ENCODE measurements at regions not wholly inside any gene's neighbourhood (a gene's known extent, or its start where the extent isn't known, plus 50 kb on each side); places are given as distances from the start of the nearest gene placed in this dataset.
"Not testable (repeated sequence)": the region's sequence is repeated elsewhere in the genome, so short reads cannot be mapped to it uniquely, and the experiment has no call there.

DNA sequence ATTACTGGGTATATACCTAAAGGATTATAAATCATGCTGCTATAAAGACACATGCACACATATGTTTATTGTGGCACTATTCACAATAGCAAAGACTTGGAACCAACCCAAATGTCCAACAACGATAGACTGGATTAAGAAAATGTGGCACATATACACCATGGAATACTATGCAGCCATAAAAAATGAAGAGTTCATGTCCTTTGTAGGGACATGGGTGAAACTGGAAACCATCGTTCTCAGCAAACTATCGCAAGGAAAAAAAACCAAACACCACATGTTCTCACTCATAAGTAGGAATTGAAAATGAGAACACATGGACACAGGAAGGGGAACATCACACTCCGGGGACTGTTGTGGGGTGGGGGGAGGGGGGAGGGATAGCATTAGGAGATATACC, 125.3 kb upstream of the PJA2 start:
- DNase-seq; intact Hi-C loops (cut with micrococcal nuclease); H3K4me1 Mint-ChIP-seq; H3K36me3 Mint-ChIP-seq (ENCODE audit: low read depth); H3K27ac Mint-ChIP-seq; H3K4me3 Mint-ChIP-seq; H3K27me3 Mint-ChIP-seq; H3K9me3 Mint-ChIP-seq: not testable (repeated sequence)

- no peak overlapping the region for H3K27ac Mint-ChIP-seq
- H3K4me3 Mint-ChIP-seq: no peak overlapping the region
- intact Hi-C loops (cut with micrococcal nuclease): no loop called here
- no peaks in the 10 kb centered on the region for H3K27me3 Mint-ChIP-seq
- no peak for DNase-seq
- H3K9me3 Mint-ChIP-seq: peaks cover 6% of the 10 kb centered on the region
- H3K4me1 Mint-ChIP-seq: no peaks in the 10 kb centered on the region
- H3K36me3 Mint-ChIP-seq (ENCODE audit: low read depth): no peaks in the 10 kb centered on the region
Measured at GRCh38 chr5:109533751-109534272, 124.0 kb upstream of the PJA2 start.

GRCh38 chr5:109532773-109533364, 123.1 kb upstream of the PJA2 start:
- no peak for DNase-seq
- Mint-ChIP-seq H3K4me1 (no peaks in the 10 kb centered on the region), H3K9me3 (peaks cover 6% of the 10 kb centered on the region), H3K27me3 (no peaks in the 10 kb centered on the region), H3K27ac (no peak overlapping the region), H3K4me3 (no peak overlapping the region), H3K36me3 (ENCODE audit: low read depth) (no peaks in the 10 kb centered on the region)
- intact Hi-C loops (cut with micrococcal nuclease): no loop called here

DNA sequence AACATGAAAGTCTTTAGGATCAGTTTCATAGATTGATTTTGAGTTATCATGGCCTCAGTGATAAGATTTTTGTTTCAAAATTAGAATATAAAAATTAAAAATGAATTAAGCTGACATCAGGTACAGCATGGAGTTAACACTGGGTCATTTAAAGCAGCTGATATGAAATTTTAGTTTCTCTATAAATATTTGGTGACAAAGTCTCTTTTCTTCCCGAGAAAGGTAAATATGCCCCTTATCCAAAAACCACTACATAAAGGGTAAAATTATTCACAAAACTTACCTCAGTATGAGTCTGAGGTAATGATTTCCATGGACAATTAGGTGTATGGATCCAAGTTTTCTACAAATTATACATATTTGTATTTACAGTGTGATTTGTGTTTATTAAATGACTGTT, 121.5 kb upstream of the PJA2 start:
- Mint-ChIP-seq H3K27ac (no peak overlapping the region), H3K36me3 (ENCODE audit: low read depth) (no peaks in the 10 kb centered on the region), H3K27me3 (no peaks in the 10 kb centered on the region), H3K9me3 (peaks cover 6% of the 10 kb centered on the region), H3K4me3 (no peak overlapping the region), H3K4me1 (no peaks in the 10 kb centered on the region)
- no peak for DNase-seq
- intact Hi-C loops (cut with micrococcal nuclease): no loop called here

- no peaks in the 10 kb centered on the region for H3K4me1 Mint-ChIP-seq
- intact Hi-C loops (cut with micrococcal nuclease): no loop called here
- peaks cover 3% of the 10 kb centered on the region for H3K9me3 Mint-ChIP-seq
Measured at GRCh38 chr5:109529987-109530386, 120.2 kb upstream of the PJA2 start.

DNA sequence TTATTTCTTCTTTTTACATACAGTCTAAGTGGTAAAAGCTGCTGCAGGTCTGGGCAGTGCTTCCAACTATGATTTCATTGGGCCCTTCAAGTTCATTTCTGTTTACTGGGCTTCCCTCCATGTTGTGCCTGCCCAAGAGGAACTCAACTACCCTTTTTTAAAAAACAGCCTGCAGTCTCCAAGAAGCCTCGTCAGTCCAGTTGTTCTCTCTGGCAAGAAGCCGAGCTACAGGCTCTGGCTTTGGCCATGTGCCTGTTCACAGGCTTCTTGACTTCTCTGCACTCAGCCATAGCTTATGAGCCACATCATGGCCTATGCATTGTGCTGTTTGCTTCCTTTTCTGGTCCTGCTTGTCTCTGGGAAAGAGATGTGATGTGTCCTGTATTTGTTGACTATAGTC, 119.7 kb upstream of the PJA2 start:
- H3K9me3 Mint-ChIP-seq: peaks cover 3% of the 10 kb centered on the region
- no peak for DNase-seq
- H3K4me3 Mint-ChIP-seq: no peak overlapping the region
- H3K27me3 Mint-ChIP-seq: no peaks in the 10 kb centered on the region
- intact Hi-C loops (cut with micrococcal nuclease): no loop called here
- H3K36me3 Mint-ChIP-seq (ENCODE audit: low read depth): no peaks in the 10 kb centered on the region
- H3K4me1 Mint-ChIP-seq: no peaks in the 10 kb centered on the region
- no peak overlapping the region for H3K27ac Mint-ChIP-seq

More at GRCh38 chr5:109529987-109530386, 120.2 kb upstream of the PJA2 start:
- no peaks in the 10 kb centered on the region for H3K27me3 Mint-ChIP-seq
- H3K4me3 Mint-ChIP-seq: no peak overlapping the region
- no peak for DNase-seq
- H3K27ac Mint-ChIP-seq: no peak overlapping the region
- H3K36me3 Mint-ChIP-seq (ENCODE audit: low read depth): no peaks in the 10 kb centered on the region

DNA sequence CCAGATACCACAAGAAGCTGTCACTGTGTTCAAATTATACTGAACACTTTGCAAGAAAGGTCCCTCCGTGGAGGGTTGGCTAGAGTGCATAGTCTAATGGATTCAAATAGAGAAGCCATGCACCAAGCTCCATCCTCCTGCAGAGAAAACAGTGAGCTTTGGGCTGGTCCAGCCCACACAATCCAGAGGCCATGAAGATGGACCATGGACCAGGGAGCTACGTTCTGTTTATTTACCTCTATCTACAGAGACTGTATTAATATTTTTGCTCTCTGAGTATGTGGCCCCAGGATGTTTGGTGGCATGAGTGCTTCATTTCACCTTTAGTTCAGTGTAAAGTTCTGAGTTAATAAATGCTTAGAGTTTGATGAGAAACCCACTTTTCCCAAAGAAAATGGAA, 114.8 kb upstream of the PJA2 start:
- H3K27ac Mint-ChIP-seq: no peak overlapping the region

DNA sequence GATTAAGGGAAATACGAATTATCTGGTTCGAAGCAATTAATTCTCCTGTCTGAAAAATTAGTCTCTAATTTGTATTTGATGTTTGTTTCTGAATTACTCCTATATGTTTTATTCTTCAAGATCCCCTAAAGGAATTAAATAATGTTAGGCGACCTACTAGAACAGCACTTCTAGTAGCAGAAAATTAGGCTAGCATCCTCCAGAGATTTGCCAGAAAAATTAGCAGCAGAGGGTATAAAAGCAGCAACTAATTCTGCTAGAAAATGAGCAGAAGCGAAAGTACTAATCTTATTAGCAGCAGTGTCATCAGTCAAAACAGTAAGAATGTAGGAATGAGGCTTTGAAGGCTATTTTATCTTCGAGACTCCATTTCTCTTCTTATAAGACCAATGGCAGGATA, 114.3 kb upstream of the PJA2 start:
- intact Hi-C loops (cut with micrococcal nuclease): no loop called here
- Mint-ChIP-seq H3K4me1 (no peaks in the 10 kb centered on the region), H3K27me3 (no peaks in the 10 kb centered on the region), H3K9me3 (no peaks in the 10 kb centered on the region), H3K27ac (no peak overlapping the region), H3K4me3 (no peak overlapping the region), H3K36me3 (ENCODE audit: low read depth) (no peaks in the 10 kb centered on the region)
- DNase-seq: no peak

More for the DNA sequence above, 114.8 kb upstream of the PJA2 start:
- H3K27me3 Mint-ChIP-seq: no peaks in the 10 kb centered on the region
- intact Hi-C loops (cut with micrococcal nuclease): no loop called here
- H3K36me3 Mint-ChIP-seq (ENCODE audit: low read depth): no peaks in the 10 kb centered on the region
- no peaks in the 10 kb centered on the region for H3K4me1 Mint-ChIP-seq
- no peak for DNase-seq
- no peak overlapping the region for H3K4me3 Mint-ChIP-seq
- no peaks in the 10 kb centered on the region for H3K9me3 Mint-ChIP-seq

- no peak overlapping the region for H3K27ac Mint-ChIP-seq
- H3K9me3 Mint-ChIP-seq: no peaks in the 10 kb centered on the region
- no peak overlapping the region for H3K4me3 Mint-ChIP-seq
- no peak for DNase-seq
- intact Hi-C loops (cut with micrococcal nuclease): no loop called here
- no peaks in the 10 kb centered on the region for H3K4me1 Mint-ChIP-seq
- H3K27me3 Mint-ChIP-seq: no peaks in the 10 kb centered on the region
- no peaks in the 10 kb centered on the region for H3K36me3 Mint-ChIP-seq (ENCODE audit: low read depth)
Measured at GRCh38 chr5:109522404-109522803, 112.6 kb upstream of the PJA2 start.

GRCh38 chr5:109519416-109519815, 109.6 kb upstream of the PJA2 start:
- intact Hi-C loops (cut with micrococcal nuclease): no loop called here
- Mint-ChIP-seq H3K36me3 (ENCODE audit: low read depth) (no peaks in the 10 kb centered on the region), H3K4me1 (no peaks in the 10 kb centered on the region), H3K27ac (no peak overlapping the region), H3K4me3 (no peak overlapping the region), H3K27me3 (no peaks in the 10 kb centered on the region), H3K9me3 (no peaks in the 10 kb centered on the region)
- DNase-seq: no peak

GRCh38 chr5:109516390-109516789, 106.6 kb upstream of the PJA2 start:
- Mint-ChIP-seq H3K4me3 (no peak overlapping the region), H3K9me3 (no peaks in the 10 kb centered on the region)

GRCh38 chr5:109511980-109512734, 102.4 kb upstream of the PJA2 start:
- no peak for DNase-seq
- Mint-ChIP-seq H3K27ac (no peak overlapping the region), H3K27me3 (no peaks in the 10 kb centered on the region), H3K4me3 (no peak overlapping the region), H3K36me3 (ENCODE audit: low read depth) (no peaks in the 10 kb centered on the region), H3K9me3 (no peaks in the 10 kb centered on the region), H3K4me1 (no peaks in the 10 kb centered on the region)
- intact Hi-C loops (cut with micrococcal nuclease): no loop called here

More at GRCh38 chr5:109516390-109516789, 106.6 kb upstream of the PJA2 start:
- intact Hi-C loops (cut with micrococcal nuclease): no loop called here
- no peak for DNase-seq
- no peaks in the 10 kb centered on the region for H3K27me3 Mint-ChIP-seq
- no peak overlapping the region for H3K27ac Mint-ChIP-seq
- H3K4me1 Mint-ChIP-seq: no peaks in the 10 kb centered on the region
- no peaks in the 10 kb centered on the region for H3K36me3 Mint-ChIP-seq (ENCODE audit: low read depth)

DNA sequence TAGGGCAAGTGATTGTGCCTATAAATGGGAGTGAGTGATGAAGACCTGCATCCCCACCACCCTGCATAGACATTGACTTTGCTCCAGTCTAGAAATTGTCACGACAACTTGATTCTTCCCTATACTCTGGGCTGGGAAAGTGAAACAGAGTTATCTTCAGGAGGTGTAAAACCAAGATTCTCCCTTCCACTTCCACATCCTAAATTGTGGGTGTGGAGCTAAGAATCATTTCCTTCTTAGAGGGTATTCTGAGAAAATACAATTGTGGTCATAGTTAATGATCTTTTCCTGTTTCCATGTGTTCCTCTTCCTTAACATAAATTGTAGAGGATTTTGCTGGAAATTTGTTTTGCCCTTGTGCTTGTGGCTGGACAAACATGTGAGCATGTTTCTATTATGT, 96.8 kb upstream of the PJA2 start:
- Mint-ChIP-seq H3K9me3 (no peaks in the 10 kb centered on the region), H3K27me3 (peaks cover 2% of the 10 kb centered on the region), H3K36me3 (ENCODE audit: low read depth) (no peaks in the 10 kb centered on the region), H3K4me1 (no peaks in the 10 kb centered on the region), H3K4me3 (no peak overlapping the region), H3K27ac (no peak overlapping the region)
- intact Hi-C loops (cut with micrococcal nuclease): no loop called here
- DNase-seq: no peak

GRCh38 chr5:109496112-109496511, 86.3 kb upstream of the PJA2 start:
- intact Hi-C loops (cut with micrococcal nuclease): no loop called here
- Mint-ChIP-seq H3K36me3 (ENCODE audit: low read depth) (no peaks in the 10 kb centered on the region), H3K4me3 (no peak overlapping the region), H3K27me3 (peaks cover 10% of the 10 kb centered on the region), H3K4me1 (no peaks in the 10 kb centered on the region), H3K27ac (no peak overlapping the region), H3K9me3 (no peaks in the 10 kb centered on the region)
- DNase-seq: no peak

Measured in activated CD4-positive, alpha-beta T cell treated with anti-CD3 and anti-CD28 coated beads, Interleukin-2, amount 10 ng/mL, durations not matched to agents 24 days and 14 days (primary cell).